Vagina (tissue), 2 donors: ENCODE measurements at regions not wholly inside any gene's neighbourhood (a gene's known extent, or its start where the extent isn't known, plus 50 kb on each side); places are given as distances from the start of the nearest gene placed in this dataset.

Source experiments
- DNase-seq, 2 donors: peaks; one replicate each; pipeline ENCODE4 v3.0.0-alpha.2; 2017; ENCODE audit errors: extremely low spot score in 2 of 2
- H3K27ac ChIP-seq: fragments of 200-600 bp; sonication (generic); one replicate; pipeline ENCODE4 v1.5.1; 2019
- H3K27me3 ChIP-seq: fragments of 200-600 bp; sonication (generic); one replicate; pipeline ENCODE4 v1.5.1; 2019
- H3K36me3 ChIP-seq, 2 donors: fragments of 200-600 bp; sonication (generic); one replicate each; pipeline ENCODE4 v1.5.1; 2017 to 2019
- H3K4me1 ChIP-seq: fragments of 200-600 bp; sonication (generic); one replicate; pipeline ENCODE4 v1.5.1; 2019
- H3K4me3 ChIP-seq, 2 donors: fragments of 200-600 bp; sonication (generic); 1 replicate in 1 of 2; 2 replicates in 1 of 2; pipeline ENCODE4 v1.5.1; 2016 to 2019
- H3K9me3 ChIP-seq: fragments of 200-600 bp; sonication (generic); one replicate; pipeline ENCODE4 v1.5.1; 2019
- CTCF ChIP-seq, 3 experiments: fragments of 450-650 bp in 2 of 3; fragments of 200-600 bp in 1 of 3; sonication (generic) in 1 of 3; IDR thresholded peaks; one replicate each; pipeline ENCODE4 v1.5.1; 2017 to 2019; ENCODE audit warnings: antibody characterized with exemption in 3 of 3, mild to moderate bottlenecking in 2 of 3, moderate library complexity in 2 of 3
- POLR2A ChIP-seq, 2 donors: fragments of 450-650 bp; IDR thresholded peaks; one replicate each; pipeline ENCODE4 v1.6.1; 2017; ENCODE audit warnings: antibody characterized with exemption in 2 of 2, mild to moderate bottlenecking in 2 of 2, moderate library complexity in 2 of 2
- POLR2AphosphoS5 ChIP-seq, 2 donors: sonication (generic); formaldehyde crosslinking; IDR thresholded peaks; one replicate each; pipeline ENCODE4 v1.9.0; 2017; ENCODE audit warnings: antibody characterized with exemption in 2 of 2, mild to moderate bottlenecking in 2 of 2, low read depth in 1 of 2; ENCODE audit not compliant: insufficient read depth in 1 of 2
- intact Hi-C: fragments of 100-400 bp; cut with DNase I; formaldehyde crosslinking; loops from one replicate; pipeline ENCODE4 v1.15.1; 2023

- Histone ChIP-seq H3K4me3 (no peak overlapping the region), H3K27me3 (no peaks in the 10 kb centered on the region), H3K4me1 (no peaks in the 10 kb centered on the region), H3K27ac (no peak overlapping the region), H3K9me3 (no peaks in the 10 kb centered on the region), H3K36me3 (no peaks in the 10 kb centered on the region)
- TF ChIP-seq POLR2AphosphoS5 (IDR thresholded peaks at IDR 0.05; ENCODE audit: insufficient read depth in 1 of 2, low read depth in 1 of 2) (no peak), POLR2A (IDR thresholded peaks at IDR 0.05) (no peak), CTCF (IDR thresholded peaks at IDR 0.05) (no peak)
- intact Hi-C loops = no loop called here
- no peak for DNase-seq
Observed at GRCh38 chr15:47534673-47535072, 182.6 kb upstream of the SEMA6D start.

GRCh38 chr15:47541562-47541961, 175.7 kb upstream of the SEMA6D start:
- TF ChIP-seq CTCF (IDR thresholded peaks at IDR 0.05) (no peak), POLR2AphosphoS5 (IDR thresholded peaks at IDR 0.05; ENCODE audit: insufficient read depth in 1 of 2, low read depth in 1 of 2) (no peak), POLR2A (IDR thresholded peaks at IDR 0.05) (no peak)
- Histone ChIP-seq H3K27ac (no peak overlapping the region), H3K4me3 (no peak overlapping the region), H3K9me3 (no peaks in the 10 kb centered on the region), H3K36me3 (no peaks in the 10 kb centered on the region), H3K27me3 (no peaks in the 10 kb centered on the region), H3K4me1 (no peaks in the 10 kb centered on the region)
- no peak for DNase-seq
- intact Hi-C loops = no loop called here

GRCh38 chr15:47542312-47542989, 174.9 kb upstream of the SEMA6D start:
- Histone ChIP-seq H3K27ac (no peak overlapping the region), H3K4me1 (no peaks in the 10 kb centered on the region), H3K36me3 (no peaks in the 10 kb centered on the region), H3K9me3 (no peaks in the 10 kb centered on the region), H3K4me3 (no peak overlapping the region), H3K27me3 (no peaks in the 10 kb centered on the region)
- intact Hi-C loops = no loop called here
- TF ChIP-seq CTCF (IDR thresholded peaks at IDR 0.05) = no peak
- TF ChIP-seq POLR2A (IDR thresholded peaks at IDR 0.05) = no peak
- no peak for TF ChIP-seq POLR2AphosphoS5 (IDR thresholded peaks at IDR 0.05; ENCODE audit: insufficient read depth in 1 of 2, low read depth in 1 of 2)
- no peak for DNase-seq

GRCh38 chr15:47548231-47548630, 169.1 kb upstream of the SEMA6D start:
- Histone ChIP-seq H3K4me3 (no peak overlapping the region), H3K27me3 (no peaks in the 10 kb centered on the region), H3K36me3 (no peaks in the 10 kb centered on the region), H3K9me3 (no peaks in the 10 kb centered on the region), H3K4me1 (no peaks in the 10 kb centered on the region), H3K27ac (no peak overlapping the region)
- intact Hi-C loops = no loop called here
- no peak for TF ChIP-seq POLR2A (IDR thresholded peaks at IDR 0.05)
- DNase-seq = no peak

GRCh38 chr15:47548986-47549385, 168.3 kb upstream of the SEMA6D start:
- H3K27me3 ChIP-seq = no peaks in the 10 kb centered on the region

More at GRCh38 chr15:47548986-47549385, 168.3 kb upstream of the SEMA6D start:
- TF ChIP-seq CTCF (IDR thresholded peaks at IDR 0.05) = no peak
- TF ChIP-seq POLR2A (IDR thresholded peaks at IDR 0.05) = no peak
- TF ChIP-seq POLR2AphosphoS5 (IDR thresholded peaks at IDR 0.05; ENCODE audit: insufficient read depth in 1 of 2, low read depth in 1 of 2) = no peak
- Histone ChIP-seq H3K4me1 (no peaks in the 10 kb centered on the region), H3K4me3 (no peak overlapping the region), H3K36me3 (no peaks in the 10 kb centered on the region), H3K27ac (no peak overlapping the region), H3K9me3 (no peaks in the 10 kb centered on the region)
- no peak for DNase-seq
- intact Hi-C loops = no loop called here
